ENCODE measurements at regions not wholly inside any gene's neighbourhood (a gene's known extent, or its start where the extent isn't known, plus 50 kb on each side); places are given as distances from the start of the nearest gene placed in this dataset.
"Not testable (repeated sequence)": the region's sequence is repeated elsewhere in the genome, so short reads cannot be mapped to it uniquely, and the experiment has no call there.

GRCh38 chr19:27868007-27868406, 1344.9 kb downstream of the UQCRFS1 start:
- no peak for TF ChIP-seq CTCF (IDR thresholded peaks at IDR 0.05; ENCODE audit: low read depth, low read length)
- DNase-seq (ENCODE audit: extremely low read depth, low read depth) = no peak

GRCh38 chr19:27865927-27866777, 1346.8 kb downstream of the UQCRFS1 start:
- no peak for TF ChIP-seq CTCF (IDR thresholded peaks at IDR 0.05; ENCODE audit: low read depth, low read length)
- no peak for DNase-seq (ENCODE audit: extremely low read depth, low read depth)

GRCh38 chr19:27861411-27861975, 1351.5 kb downstream of the UQCRFS1 start:
- TF ChIP-seq CTCF (IDR thresholded peaks at IDR 0.05; ENCODE audit: low read depth, low read length) = no peak
- DNase-seq (ENCODE audit: extremely low read depth, low read depth) = no peak

GRCh38 chr19:27860309-27860934, 1352.5 kb downstream of the UQCRFS1 start:
- no peak for DNase-seq (ENCODE audit: extremely low read depth, low read depth)
- TF ChIP-seq CTCF (IDR thresholded peaks at IDR 0.05; ENCODE audit: low read depth, low read length) = no peak

GRCh38 chr19:27859689-27860088, 1353.3 kb downstream of the UQCRFS1 start:
- no peak for DNase-seq (ENCODE audit: extremely low read depth, low read depth)
- TF ChIP-seq CTCF (IDR thresholded peaks at IDR 0.05; ENCODE audit: low read depth, low read length) = no peak

- no peak for TF ChIP-seq CTCF (IDR thresholded peaks at IDR 0.05; ENCODE audit: low read depth, low read length)
- DNase-seq (ENCODE audit: extremely low read depth, low read depth) = no peak
These were observed 1353.9 kb downstream of the UQCRFS1 start for GRCh38 chr19:27858981-27859581.

GRCh38 chr19:27852931-27853330, 1360.0 kb downstream of the UQCRFS1 start:
- DNase-seq (ENCODE audit: extremely low read depth, low read depth) = not testable (repeated sequence)

Measured in AG09319 (cell line).